Activated T-cell treated with anti-CD3 and anti-CD28 coated beads for 4 hours (primary cell): ENCODE measurements at regions not wholly inside any gene's neighbourhood (a gene's known extent, or its start where the extent isn't known, plus 50 kb on each side); places are given as distances from the start of the nearest gene placed in this dataset.
"Not testable (repeated sequence)": the region's sequence is repeated elsewhere in the genome, so short reads cannot be mapped to it uniquely, and the experiment has no call there.

Source experiments
- DNase-seq: peaks from one replicate; pipeline ENCODE4 v3.0.0-alpha.2; 2020

GRCh38 chr3:35950021-35950420 lies 310.7 kb downstream of the ARPP21 start:
- DNase-seq = no peak

DNA sequence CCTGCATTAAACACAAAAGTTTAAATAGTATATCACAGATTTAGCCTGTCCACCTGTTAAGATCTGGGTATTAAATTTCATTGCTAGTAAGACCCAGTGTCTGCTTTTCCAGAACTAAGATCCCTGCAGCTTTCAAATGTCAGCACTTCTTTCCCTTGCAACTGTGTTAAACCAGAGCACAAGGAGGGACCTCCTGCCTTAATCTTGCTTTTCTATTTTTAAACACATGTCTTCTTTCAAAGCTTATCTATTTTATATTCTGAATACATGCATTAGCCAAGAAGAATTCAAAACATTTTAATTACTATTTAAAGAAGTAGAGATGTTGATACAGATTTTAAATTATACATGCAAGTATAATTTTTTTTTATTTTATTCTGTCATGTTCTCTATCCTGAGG lies 315.1 kb downstream of the ARPP21 start:
- no peak for DNase-seq

DNA sequence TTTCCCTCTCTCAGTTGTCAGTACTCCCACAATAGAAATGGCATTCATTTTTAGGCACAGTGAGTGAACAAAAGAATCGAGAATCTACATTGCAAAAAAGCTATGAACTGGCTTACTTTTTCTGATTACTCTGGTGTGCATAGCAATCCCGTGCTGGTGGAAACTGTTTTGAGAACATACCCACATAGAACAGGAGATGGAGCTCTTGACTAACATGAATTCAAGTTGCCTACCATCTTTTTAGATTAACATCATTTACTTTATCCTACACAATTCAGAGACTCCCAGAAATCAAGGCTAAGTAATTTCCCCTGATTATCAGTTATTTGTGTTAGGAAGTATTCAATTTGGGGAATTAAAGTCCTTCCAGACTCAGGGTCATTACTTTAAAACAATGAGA lies 326.6 kb downstream of the ARPP21 start:
- no peak for DNase-seq

DNA sequence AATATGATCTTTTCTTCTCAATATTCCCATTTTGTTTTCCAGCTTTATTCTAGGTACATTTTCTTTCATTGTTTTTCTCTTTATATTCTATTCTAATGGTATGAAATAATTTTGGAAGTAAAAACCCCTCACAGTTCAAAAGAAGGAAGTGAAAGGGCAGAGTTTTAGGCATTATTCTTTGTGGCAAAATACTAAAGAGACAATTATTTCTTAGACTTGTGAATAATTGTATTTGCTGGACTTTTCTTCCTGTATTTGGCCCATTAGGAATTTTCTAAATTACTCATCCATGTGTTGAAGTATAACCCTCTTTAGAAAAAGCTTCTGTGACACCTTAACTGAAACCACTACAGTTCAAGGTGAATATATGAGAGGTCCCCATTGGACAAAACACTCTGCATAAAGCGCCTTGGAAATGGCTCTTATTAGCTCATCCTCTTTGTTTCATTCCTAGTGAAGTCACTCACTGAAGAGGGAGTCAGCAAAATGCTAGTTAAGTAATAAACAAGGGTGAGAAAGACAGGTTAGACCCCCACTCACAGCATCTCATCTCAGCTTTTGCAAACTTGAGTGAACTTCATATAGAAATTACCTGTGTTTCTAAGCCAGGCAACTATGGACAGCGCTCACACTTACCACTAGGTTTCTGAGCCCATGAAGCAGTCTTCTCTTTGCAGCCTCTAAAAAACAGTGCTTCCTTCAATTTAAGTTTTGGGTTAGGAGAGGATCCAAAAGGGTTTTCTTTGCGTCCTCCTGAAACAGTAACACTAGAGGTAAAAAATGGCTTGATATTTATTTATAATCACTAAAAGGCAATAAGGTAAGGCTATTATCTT lies 327.5 kb downstream of the ARPP21 start:
- DNase-seq = no peak

DNA sequence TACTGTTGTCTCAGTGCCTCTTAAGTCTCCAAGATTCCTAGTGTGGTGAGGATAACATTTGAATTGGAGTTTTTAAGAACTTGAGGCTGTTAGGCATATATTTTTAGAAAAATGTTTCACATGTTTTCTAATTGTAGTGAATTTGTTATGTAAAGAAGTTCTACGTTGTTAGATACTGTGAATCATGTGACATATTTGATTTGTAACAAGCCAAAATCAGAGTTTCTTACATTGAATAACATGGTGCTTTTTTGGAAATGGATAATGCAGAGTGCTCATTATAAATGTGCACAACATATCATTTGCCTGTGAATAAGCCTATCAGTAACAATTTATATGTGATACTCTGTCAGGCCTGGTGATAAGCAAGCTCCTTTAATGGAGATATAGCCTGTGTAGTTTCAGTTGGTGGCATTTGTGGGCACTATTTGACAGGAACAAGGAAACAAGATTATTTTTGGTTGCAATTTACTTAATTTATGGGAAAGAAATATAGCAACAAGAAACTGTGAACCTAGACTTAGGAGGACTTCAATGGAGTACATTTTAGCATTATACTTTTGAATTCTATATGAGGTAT lies 328.8 kb downstream of the ARPP21 start:
- DNase-seq = no peak

DNA sequence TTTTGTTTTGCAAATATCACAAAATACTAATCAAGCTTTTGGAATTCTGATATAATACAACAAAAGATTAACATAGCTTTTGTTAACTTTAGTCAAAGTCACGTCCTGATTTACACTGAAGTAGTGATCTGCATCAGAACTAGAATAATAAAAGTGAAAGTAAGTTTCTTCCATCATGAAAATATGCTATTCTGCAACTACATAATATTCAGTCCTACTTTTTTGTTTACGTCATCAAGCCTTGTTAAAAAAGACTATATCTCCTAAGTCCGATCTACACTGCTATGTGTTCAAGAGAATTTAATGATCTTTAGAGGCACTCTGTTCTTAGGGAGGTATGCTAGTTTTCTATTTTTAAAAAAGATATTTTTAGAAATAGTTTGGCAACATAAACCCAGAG lies 330.1 kb downstream of the ARPP21 start:
- DNase-seq = no peak

- DNase-seq = no peak
Measured at GRCh38 chr3:35970793-35971192, 331.5 kb downstream of the ARPP21 start.

- DNase-seq = no peak
Measured at GRCh38 chr3:35971686-35972085, 332.4 kb downstream of the ARPP21 start.

DNA sequence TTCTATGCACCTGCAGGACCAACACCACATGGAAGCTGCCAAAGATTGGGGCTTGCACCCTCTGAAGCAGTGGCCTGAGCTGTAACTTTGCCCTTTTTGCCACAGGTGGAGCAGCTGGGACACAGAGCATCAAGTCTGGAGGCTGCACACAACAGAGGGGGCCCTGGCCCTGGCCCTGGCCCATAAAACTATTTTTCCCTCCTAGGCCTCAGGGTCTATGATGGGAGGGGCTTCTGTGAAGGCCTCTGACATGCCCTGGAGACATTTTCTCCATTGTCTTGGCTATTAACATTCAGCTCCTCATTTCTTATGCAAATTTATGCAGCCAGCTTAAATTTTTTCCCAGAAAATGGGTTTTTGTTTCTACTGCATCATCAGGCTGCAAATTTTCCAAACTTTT lies 335.5 kb downstream of the ARPP21 start:
- DNase-seq = no peak

DNA sequence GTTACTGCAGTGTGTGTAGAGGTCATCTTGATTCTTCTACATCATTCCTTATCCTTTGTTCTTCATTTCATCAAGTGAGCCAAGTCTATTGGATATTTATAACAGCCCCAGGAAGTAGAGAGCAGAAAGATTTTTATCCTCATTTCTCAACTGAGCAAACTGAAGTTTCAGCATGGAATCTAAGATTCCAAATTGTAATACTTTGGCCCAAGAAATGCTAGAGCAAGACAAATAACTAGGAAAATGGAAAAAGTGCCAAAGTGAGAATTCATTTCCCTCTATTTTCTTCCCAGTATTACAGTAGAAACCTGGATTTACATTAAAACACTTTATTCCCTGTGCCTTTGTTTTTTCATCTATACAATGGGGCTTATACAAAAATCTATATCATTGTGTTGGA lies 346.8 kb downstream of the ARPP21 start:
- DNase-seq = no peak

DNA sequence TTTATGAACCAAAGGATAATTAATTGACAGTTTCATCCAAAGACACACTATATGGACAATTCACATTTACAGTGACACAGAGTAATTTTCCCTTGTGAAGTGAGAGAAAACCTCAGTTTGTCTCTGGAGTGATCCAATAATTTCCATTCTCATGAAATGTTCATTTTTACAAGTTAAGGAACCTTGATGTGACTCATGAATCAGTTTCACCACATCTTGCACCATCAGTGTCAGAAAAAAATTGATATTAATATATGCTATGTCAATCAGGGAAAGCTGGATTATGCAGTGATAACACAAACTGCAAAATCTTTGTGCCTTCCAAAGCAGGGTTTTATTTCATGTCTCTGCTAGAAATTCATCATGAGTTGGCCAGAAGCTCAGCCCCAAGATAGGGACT lies 348.1 kb downstream of the ARPP21 start:
- DNase-seq = no peak

DNA sequence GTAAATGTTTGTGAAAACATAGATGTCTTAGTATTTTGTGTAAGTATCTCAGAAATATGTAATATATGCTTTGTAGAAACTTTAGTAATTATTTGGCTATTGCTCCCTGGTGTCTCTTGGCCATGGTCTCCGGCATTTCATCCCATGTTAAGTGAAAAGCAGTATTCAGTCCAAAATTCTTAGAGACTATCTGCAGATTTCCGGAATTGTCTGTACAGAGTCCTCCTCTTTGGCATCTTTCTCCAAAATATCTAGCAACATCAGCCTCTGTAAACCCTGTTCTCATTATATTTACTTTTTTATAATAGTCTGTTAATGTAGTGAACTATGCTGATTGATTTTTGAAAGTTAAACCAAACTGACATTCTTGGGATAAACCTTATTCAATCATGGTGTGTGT lies 352.7 kb downstream of the ARPP21 start:
- no peak for DNase-seq

- no peak for DNase-seq
Measured at GRCh38 chr3:36011791-36012190, 368.5 kb upstream of the STAC start.

- no peak for DNase-seq
Measured at GRCh38 chr3:36013425-36013824, 366.9 kb upstream of the STAC start.

DNA sequence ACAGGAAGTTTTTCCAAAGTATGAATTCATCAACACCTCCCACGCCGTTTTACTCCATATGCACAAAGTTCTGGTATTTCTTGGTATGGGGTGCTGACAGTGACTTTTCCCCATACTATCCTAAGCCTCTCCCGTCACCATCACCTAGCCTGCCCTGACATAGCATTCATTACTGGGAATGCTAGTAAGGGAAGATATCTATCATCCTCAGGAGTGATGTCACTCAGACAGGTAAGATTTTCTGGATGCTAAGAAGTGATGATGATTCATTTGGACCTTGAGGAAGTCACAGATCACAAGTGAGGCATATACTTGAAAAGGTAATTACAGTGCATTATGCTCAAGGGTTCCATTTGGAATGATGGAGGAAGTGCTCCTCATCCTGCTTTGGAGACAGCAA lies 355.1 kb upstream of the STAC start:
- DNase-seq = no peak

DNA sequence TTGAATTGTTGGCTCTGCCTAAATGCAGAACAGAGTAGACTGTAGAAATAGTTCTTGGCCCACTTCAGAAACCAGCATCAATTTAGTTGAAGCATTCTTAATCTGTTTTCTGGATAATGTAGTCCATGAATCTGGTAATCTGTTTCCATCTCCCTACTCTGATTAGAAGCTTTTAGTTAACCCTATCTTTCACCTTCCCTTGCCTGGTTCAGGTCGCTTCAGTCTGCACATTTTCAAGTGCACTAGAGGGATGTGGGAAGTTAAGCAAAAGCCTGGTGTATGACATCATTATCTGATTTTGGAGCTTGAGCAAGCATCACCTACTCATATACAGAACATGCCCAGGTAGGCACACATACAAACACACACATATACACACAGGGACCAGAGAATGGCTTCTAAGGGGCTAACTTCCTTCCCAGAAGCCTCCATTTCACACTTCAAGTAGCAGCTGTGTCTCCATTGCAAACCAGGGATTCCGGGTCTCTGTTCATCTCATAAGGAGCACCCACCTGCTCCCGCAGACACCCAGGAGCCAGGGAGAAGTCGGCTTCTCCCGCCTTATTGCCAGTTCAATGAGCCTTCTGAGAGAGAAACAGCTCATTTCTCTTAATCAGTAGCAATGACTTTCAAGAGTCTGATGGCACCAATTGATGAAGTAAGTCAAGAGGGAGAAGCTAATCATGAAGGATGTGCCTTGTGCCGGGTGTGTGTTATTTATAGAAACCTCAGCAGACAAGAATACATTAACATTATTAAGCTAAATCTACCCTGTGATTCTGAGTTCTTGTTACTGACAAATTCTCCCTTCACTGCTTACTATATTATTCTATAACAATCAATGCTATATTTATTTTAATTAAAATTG lies 347.9 kb upstream of the STAC start:
- no peak for DNase-seq

- no peak for DNase-seq
Measured at GRCh38 chr3:36058404-36059030, 321.8 kb upstream of the STAC start.

GRCh38 chr3:36060950-36061349 lies 319.4 kb upstream of the STAC start:
- no peak for DNase-seq

DNA sequence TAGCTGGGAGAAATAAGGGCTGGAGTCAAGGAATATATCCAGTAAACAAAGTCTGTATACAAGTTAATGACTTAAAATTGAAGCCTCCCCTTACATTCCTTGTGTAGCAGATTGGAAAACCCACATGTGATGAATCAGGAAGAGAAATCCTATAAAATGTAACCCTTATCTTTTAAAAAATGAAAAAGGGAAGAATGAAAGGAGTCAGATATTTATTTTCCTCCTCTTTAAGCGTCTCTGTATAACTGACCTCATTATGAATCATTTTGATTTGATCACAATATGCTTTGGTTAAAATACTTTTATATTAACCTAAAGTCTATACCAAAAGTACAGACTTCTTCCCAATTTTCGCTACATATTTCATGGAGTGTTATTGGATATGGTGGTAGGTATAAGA lies 316.3 kb upstream of the STAC start:
- DNase-seq = no peak

DNA sequence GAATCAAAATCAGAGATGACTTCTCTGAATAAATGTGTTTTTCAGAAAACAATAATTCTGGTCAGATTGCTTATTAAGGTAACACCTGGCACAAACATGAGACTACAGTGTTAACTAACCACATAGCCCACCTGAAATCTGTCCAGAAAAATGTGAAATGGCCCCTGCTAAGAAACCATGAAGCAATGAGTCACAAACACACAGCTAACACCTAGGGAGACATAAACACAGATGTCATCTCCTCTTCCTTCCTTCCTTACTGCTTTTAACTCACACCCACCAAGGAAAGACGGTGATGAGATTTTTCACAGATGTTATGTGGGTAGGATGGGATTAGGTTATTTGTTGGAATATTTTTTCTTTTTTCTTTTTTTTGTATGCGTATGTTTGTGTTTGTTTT lies 315.0 kb upstream of the STAC start:
- DNase-seq = no peak

GRCh38 chr3:36075491-36075890 lies 304.8 kb upstream of the STAC start:
- DNase-seq = no peak

GRCh38 chr3:36077320-36077719 lies 303.0 kb upstream of the STAC start:
- no peak for DNase-seq

GRCh38 chr3:36082958-36083357 lies 297.3 kb upstream of the STAC start:
- DNase-seq = not testable (repeated sequence)
